Stimulated activated naive CD8-positive, alpha-beta T cell treated with anti-CD3 and anti-CD28 coated beads, Interleukin-15, Interleukin-2, amounts not matched to agents 100 U/mL and 50 U/mL, for 24 hours (primary cell): ENCODE measurements at regions not wholly inside any gene's neighbourhood (a gene's known extent, or its start where the extent isn't known, plus 50 kb on each side); places are given as distances from the start of the nearest gene placed in this dataset.
"Not testable (repeated sequence)": the region's sequence is repeated elsewhere in the genome, so short reads cannot be mapped to it uniquely, and the experiment has no call there.

Experiments
- ATAC-seq: fragments of 150-1000 bp; cut with Tn5 transposase; one replicate; pipeline ENCODE4 v1.10.0; 2021
- DNase-seq: peaks from one replicate; pipeline ENCODE4 v3.0.0; 2021

- no peak for ATAC-seq
- DNase-seq: no peak
Observed at GRCh38 chr7:115642194-115642593, 388.4 kb downstream of the TFEC start.

GRCh38 chr7:115638853-115639252 is 391.7 kb downstream of the TFEC start:
- no peak for DNase-seq
- no peak for ATAC-seq

- DNase-seq (no peak), ATAC-seq (no peak)
Observed at GRCh38 chr7:115637128-115637527, 393.4 kb downstream of the TFEC start.

GRCh38 chr7:115635876-115636275 is 394.7 kb downstream of the TFEC start:
- no peak for DNase-seq
- no peak for ATAC-seq

GRCh38 chr7:115635376-115635775 is 395.2 kb downstream of the TFEC start:
- ATAC-seq: no peak
- DNase-seq: no peak

- DNase-seq (no peak), ATAC-seq (no peak)
Observed at GRCh38 chr7:115634633-115635032, 395.9 kb downstream of the TFEC start.

GRCh38 chr7:115632636-115633035 is 397.9 kb downstream of the TFEC start:
- DNase-seq (no peak), ATAC-seq (no peak)

GRCh38 chr7:115631782-115632181 is 398.8 kb downstream of the TFEC start:
- DNase-seq (no peak), ATAC-seq (no peak)

GRCh38 chr7:115630049-115630448 is 400.5 kb downstream of the TFEC start:
- DNase-seq (no peak), ATAC-seq (no peak)

- no peak for ATAC-seq
- DNase-seq: no peak
Observed at GRCh38 chr7:115618676-115619075, 411.9 kb downstream of the TFEC start.

- no peak for DNase-seq
- ATAC-seq: no peak
Observed at GRCh38 chr7:115613836-115614235, 416.7 kb downstream of the TFEC start.

- DNase-seq (no peak), ATAC-seq (no peak)
Observed at GRCh38 chr7:115603416-115603815, 427.1 kb downstream of the TFEC start.

- DNase-seq (no peak), ATAC-seq (no peak)
Observed at GRCh38 chr7:115600207-115600606, 430.4 kb downstream of the TFEC start.

GRCh38 chr7:115599184-115599583 is 431.4 kb downstream of the TFEC start:
- DNase-seq, ATAC-seq: not testable (repeated sequence)

- not testable (repeated sequence) for DNase-seq, ATAC-seq
Observed at GRCh38 chr7:115597220-115597619, 433.3 kb downstream of the TFEC start.

GRCh38 chr7:115593111-115593510 is 437.5 kb downstream of the TFEC start:
- DNase-seq (no peak), ATAC-seq (no peak)

- no peak for DNase-seq
- ATAC-seq: no peak
Observed at GRCh38 chr7:115585015-115585718, 445.4 kb downstream of the TFEC start.

- ATAC-seq (no peak), DNase-seq (no peak)
Observed at GRCh38 chr7:115582956-115583355, 447.6 kb downstream of the TFEC start.

GRCh38 chr7:115578576-115578975 is 452.0 kb downstream of the TFEC start:
- no peak for ATAC-seq
- no peak for DNase-seq

GRCh38 chr7:115574681-115575291 is 455.8 kb downstream of the TFEC start:
- DNase-seq: no peak
- ATAC-seq: no peak

- ATAC-seq: no peak
- DNase-seq: no peak
Observed at GRCh38 chr7:115572111-115572510, 458.5 kb downstream of the TFEC start.

- DNase-seq (no peak), ATAC-seq (no peak)
Observed at GRCh38 chr7:115561335-115562110, 469.0 kb downstream of the TFEC start.

- ATAC-seq (no peak), DNase-seq (no peak)
Observed at GRCh38 chr7:115559877-115560276, 470.7 kb downstream of the TFEC start.
